ENCODE measurements at regions not wholly inside any gene's neighbourhood (a gene's known extent, or its start where the extent isn't known, plus 50 kb on each side); places are given as distances from the start of the nearest gene placed in this dataset.

- TF ChIP-seq POLR2AphosphoS5 (IDR thresholded peaks at IDR 0.05) (no peak), CTCF (IDR thresholded peaks at IDR 0.05) (no peak), EP300 (IDR thresholded peaks at IDR 0.05) (no peak)
Observed at GRCh38 chr2:239752951-239753350, 272.2 kb downstream of the NDUFA10 start.

All from suprapubic skin (tissue), 4 donors.